GM23248 (cell line): ENCODE measurements at regions not wholly inside any gene's neighbourhood (a gene's known extent, or its start where the extent isn't known, plus 50 kb on each side); places are given as distances from the start of the nearest gene placed in this dataset.

ENCODE experiments used
- EZH2 ChIP-seq: fragments of 200-600 bp; sonication (generic); IDR thresholded peaks from 2 replicates; pipeline ENCODE4 v1.6.1; 2018; ENCODE audit warnings: antibody characterized with exemption, mild to moderate bottlenecking; ENCODE audit not compliant: insufficient read depth, poor library complexity, severe bottlenecking
- EZH2phosphoT487 ChIP-seq: fragments of 200-600 bp; sonication (generic); IDR thresholded peaks from 2 replicates; pipeline ENCODE4 v1.6.1; 2018; ENCODE audit warnings: antibody characterized with exemption, moderate library complexity, mild to moderate bottlenecking, low read depth; ENCODE audit not compliant: insufficient read depth

DNA sequence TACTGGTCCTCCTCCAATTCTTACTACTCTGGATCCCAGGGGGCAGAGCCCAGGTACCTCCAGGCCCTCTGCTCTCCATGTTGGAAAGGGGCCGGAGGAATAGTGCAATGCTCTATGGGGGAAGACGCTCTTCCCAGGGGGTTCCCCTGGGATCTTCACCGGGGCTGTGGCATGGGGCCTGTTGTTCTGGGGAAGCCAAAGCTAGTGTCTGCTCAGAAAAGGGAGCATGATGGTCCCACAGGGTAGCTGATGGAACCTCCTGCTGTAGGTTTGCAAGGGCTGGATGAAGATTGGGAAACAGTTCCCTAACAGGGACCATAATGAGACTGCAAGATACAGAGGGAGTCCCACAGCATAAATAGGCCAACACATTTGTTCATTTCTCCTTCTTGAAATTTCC, 114.7 kb downstream of the IRX5 start:
- TF ChIP-seq EZH2 (no peak), EZH2phosphoT487 (no peak)
